EL (cell line): ENCODE measurements at regions not wholly inside any gene's neighbourhood (a gene's known extent, or its start where the extent isn't known, plus 50 kb on each side); places are given as distances from the start of the nearest gene placed in this dataset.
A peak's percentile ranks its signal among the peaks of the same experiment; 100 is the strongest.
"Not testable (repeated sequence)": the region's sequence is repeated elsewhere in the genome, so short reads cannot be mapped to it uniquely, and the experiment has no call there.

Experiments used
- DNase-seq: peaks from one replicate; pipeline ENCODE4 v3.0.0-alpha.2; 2016

- no peak for DNase-seq
Observed at GRCh38 chr13:80499536-80500290, 158.8 kb upstream of the SPRY2 start.

- no peak for DNase-seq
Observed at GRCh38 chr13:80498433-80498832, 157.5 kb upstream of the SPRY2 start.

GRCh38 chr13:80497978-80498377, 157.1 kb upstream of the SPRY2 start:
- no peak for DNase-seq

- DNase-seq = no peak
Observed at GRCh38 chr13:80497439-80497838, 156.5 kb upstream of the SPRY2 start.

- DNase-seq = no peak
Observed at GRCh38 chr13:80496721-80497397, 155.9 kb upstream of the SPRY2 start.

GRCh38 chr13:80490491-80490943, 149.6 kb upstream of the SPRY2 start:
- not testable (repeated sequence) for DNase-seq

- DNase-seq = no peak
Observed at GRCh38 chr13:80486402-80486801, 145.5 kb upstream of the SPRY2 start.

GRCh38 chr13:80483157-80483556, 142.2 kb upstream of the SPRY2 start:
- no peak for DNase-seq

- DNase-seq = no peak
Observed at GRCh38 chr13:80481588-80481987, 140.7 kb upstream of the SPRY2 start.

GRCh38 chr13:80477661-80478443, 136.9 kb upstream of the SPRY2 start:
- DNase-seq = no peak

GRCh38 chr13:80476953-80477352, 136.0 kb upstream of the SPRY2 start:
- no peak for DNase-seq

- DNase-seq = no peak
Observed at GRCh38 chr13:80475718-80476117, 134.8 kb upstream of the SPRY2 start.

GRCh38 chr13:80473695-80474094, 132.8 kb upstream of the SPRY2 start:
- DNase-seq = peak; percentile 8

GRCh38 chr13:80469853-80470381, 129.0 kb upstream of the SPRY2 start:
- DNase-seq = peak; percentile 45

- no peak for DNase-seq
Observed at GRCh38 chr13:80469105-80469852, 128.4 kb upstream of the SPRY2 start.

- DNase-seq = no peak
Observed at GRCh38 chr13:80465321-80465720, 124.4 kb upstream of the SPRY2 start.

- no peak for DNase-seq
Observed at GRCh38 chr13:80463673-80464352, 122.9 kb upstream of the SPRY2 start.

GRCh38 chr13:80462567-80462966, 121.6 kb upstream of the SPRY2 start:
- DNase-seq = no peak

GRCh38 chr13:80462037-80462436, 121.1 kb upstream of the SPRY2 start:
- no peak for DNase-seq

GRCh38 chr13:80458543-80458942, 117.6 kb upstream of the SPRY2 start:
- DNase-seq = no peak

GRCh38 chr13:80454245-80454644, 113.3 kb upstream of the SPRY2 start:
- no peak for DNase-seq

- DNase-seq = no peak
Observed at GRCh38 chr13:80452279-80452678, 111.4 kb upstream of the SPRY2 start.
